Panc1 (cell line): ENCODE measurements at regions not wholly inside any gene's neighbourhood (a gene's known extent, or its start where the extent isn't known, plus 50 kb on each side); places are given as distances from the start of the nearest gene placed in this dataset.

Source experiments
- ATAC-seq: fragments of 200-7000 bp; cut with Tn5 transposase; 2 replicates; pipeline ENCODE4 v1.9.1; 2020; ENCODE audit warnings: mild to moderate bottlenecking, moderate library complexity
- BruUV-seq: library from RNA; stranded (reverse); fragments of 400-500 nt; replicated peaks from 2 replicates; lab custom pipeline; 2021; lab: Mats Ljungman, UMichigan
- CTCF ChIA-PET: fragments of 300-600 bp; sonication (Branson Sonifier 250); formaldehyde crosslinking; loops from one replicate; lab custom pipeline; 2022; ENCODE audit warnings: antibody characterized with exemption; lab: Charles Lee
- POLR2A ChIA-PET: fragments of 300-600 bp; sonication (Branson Sonifier 250); formaldehyde crosslinking; loops from one replicate; lab custom pipeline; 2022; ENCODE audit warnings: antibody characterized with exemption; lab: Charles Lee
- DNase-seq: peaks from one replicate; pipeline ENCODE4 v3.0.0-alpha.2; 2010; ENCODE audit warnings: low read depth, low spot score
- H3K27ac ChIP-seq: 2 replicates; pipeline ENCODE4 v1.5.1; 2011; ENCODE audit warnings: mild to moderate bottlenecking, low read length, inconsistent platforms
- H3K27me3 ChIP-seq: fragments of 200-500 bp; sonication (Bioruptor generic); 2 replicates; pipeline ENCODE4 v1.6.0; 2014; ENCODE audit warnings: low read length, inconsistent platforms; ENCODE audit not compliant: control insufficient read depth, insufficient read depth
- H3K36me3 ChIP-seq: fragments of 200-500 bp; sonication (Bioruptor generic); 2 replicates; pipeline ENCODE4 v1.5.1; 2014; ENCODE audit warnings: inconsistent platforms, mild to moderate bottlenecking, low read length, moderate library complexity; ENCODE audit not compliant: control insufficient read depth, insufficient read depth
- H3K4me1 ChIP-seq: 2 replicates; pipeline ENCODE4 v1.5.1; 2011; ENCODE audit warnings: inconsistent platforms, mild to moderate bottlenecking, low read length, moderate library complexity; ENCODE audit not compliant: control insufficient read depth, insufficient read depth
- H3K4me3 ChIP-seq, 2 experiments: 2 replicates each; pipeline ENCODE4 v1.5.1; 2011 to 2012; ENCODE audit warnings: low read depth in 2 of 2, low read length in 2 of 2, mild to moderate bottlenecking in 2 of 2, inconsistent platforms in 1 of 2, moderate library complexity in 1 of 2
- H3K9me3 ChIP-seq: fragments of 200-500 bp; sonication (Bioruptor generic); 2 replicates; pipeline ENCODE4 v1.5.1; 2014; ENCODE audit warnings: low read depth, mild to moderate bottlenecking, inconsistent platforms, low read length, moderate library complexity; ENCODE audit not compliant: control insufficient read depth, insufficient read depth
- POLR2AphosphoS5 ChIP-seq: IDR thresholded peaks from 2 replicates; pipeline ENCODE4 v1.6.1; 2012; ENCODE audit warnings: mild to moderate bottlenecking, low read depth, low read length, moderate library complexity
- REST ChIP-seq, 2 experiments: IDR thresholded peaks; 2 replicates each; pipeline ENCODE4 v1.6.1; 2011 to 2012; ENCODE audit warnings: low read depth in 2 of 2, control low read depth in 1 of 2, low read length in 1 of 2, mild to moderate bottlenecking in 1 of 2, moderate library complexity in 1 of 2; ENCODE audit not compliant: insufficient read depth in 1 of 2
- SIN3A ChIP-seq: IDR thresholded peaks from 2 replicates; pipeline ENCODE4 v1.6.1; 2012; ENCODE audit warnings: low read depth, mild to moderate bottlenecking, low read length, moderate library complexity, borderline replicate concordance; ENCODE audit not compliant: insufficient read depth
- TCF7L2 ChIP-seq: IDR thresholded peaks from 2 replicates; pipeline ENCODE4 v1.6.1; 2011; ENCODE audit warnings: mild to moderate bottlenecking, low read depth, low read length, inconsistent platforms
- in situ Hi-C: cut with HindIII; loops from 2 replicates; pipeline ENCODE4 v1.10.0; 2016; ENCODE audit warnings: low sequenced_read_pairs, low pct_unique_long_range_greater_than_20kb
- intact Hi-C: fragments of 100-400 bp; cut with micrococcal nuclease; formaldehyde crosslinking; loops from one replicate; pipeline ENCODE4 v1.10.0; 2022; ENCODE audit not compliant: unreplicated experiment
- TF ChIP-seq, protein P1 (sequence below): fragments of 450-650 bp; IDR thresholded peaks from 2 replicates; pipeline ENCODE4 v1.5.1; 2017; ENCODE audit warnings: mild to moderate bottlenecking

GRCh38 chr1:194517567-194517966, 1331.2 kb upstream of the B3GALT2 start:
- Histone ChIP-seq H3K27ac (no peak overlapping the region), H3K27me3 (no peaks in the 10 kb centered on the region), H3K4me1 (no peaks in the 10 kb centered on the region), H3K9me3 (no peaks in the 10 kb centered on the region), H3K36me3 (no peaks in the 10 kb centered on the region), H3K4me3 (no peak overlapping the region)
- DNase-seq (no peak), ATAC-seq (no peak)
- no TSS peak for BruUV-seq
- TF ChIP-seq REST (IDR thresholded peaks at IDR 0.05; ENCODE audit: insufficient read depth in 1 of 2, low read depth in 2 of 2, low read length in 1 of 2) (no peak), POLR2AphosphoS5 (no peak), TCF7L2 (no peak), SIN3A (no peak)
- TF ChIP-seq, protein P1, sequence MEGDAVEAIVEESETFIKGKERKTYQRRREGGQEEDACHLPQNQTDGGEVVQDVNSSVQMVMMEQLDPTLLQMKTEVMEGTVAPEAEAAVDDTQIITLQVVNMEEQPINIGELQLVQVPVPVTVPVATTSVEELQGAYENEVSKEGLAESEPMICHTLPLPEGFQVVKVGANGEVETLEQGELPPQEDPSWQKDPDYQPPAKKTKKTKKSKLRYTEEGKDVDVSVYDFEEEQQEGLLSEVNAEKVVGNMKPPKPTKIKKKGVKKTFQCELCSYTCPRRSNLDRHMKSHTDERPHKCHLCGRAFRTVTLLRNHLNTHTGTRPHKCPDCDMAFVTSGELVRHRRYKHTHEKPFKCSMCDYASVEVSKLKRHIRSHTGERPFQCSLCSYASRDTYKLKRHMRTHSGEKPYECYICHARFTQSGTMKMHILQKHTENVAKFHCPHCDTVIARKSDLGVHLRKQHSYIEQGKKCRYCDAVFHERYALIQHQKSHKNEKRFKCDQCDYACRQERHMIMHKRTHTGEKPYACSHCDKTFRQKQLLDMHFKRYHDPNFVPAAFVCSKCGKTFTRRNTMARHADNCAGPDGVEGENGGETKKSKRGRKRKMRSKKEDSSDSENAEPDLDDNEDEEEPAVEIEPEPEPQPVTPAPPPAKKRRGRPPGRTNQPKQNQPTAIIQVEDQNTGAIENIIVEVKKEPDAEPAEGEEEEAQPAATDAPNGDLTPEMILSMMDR = no peak
- ChIA-PET POLR2A (no interaction called here), CTCF (no interaction called here)
- intact Hi-C loops = no loop called here
- in situ Hi-C loops = no loop called here

DNA sequence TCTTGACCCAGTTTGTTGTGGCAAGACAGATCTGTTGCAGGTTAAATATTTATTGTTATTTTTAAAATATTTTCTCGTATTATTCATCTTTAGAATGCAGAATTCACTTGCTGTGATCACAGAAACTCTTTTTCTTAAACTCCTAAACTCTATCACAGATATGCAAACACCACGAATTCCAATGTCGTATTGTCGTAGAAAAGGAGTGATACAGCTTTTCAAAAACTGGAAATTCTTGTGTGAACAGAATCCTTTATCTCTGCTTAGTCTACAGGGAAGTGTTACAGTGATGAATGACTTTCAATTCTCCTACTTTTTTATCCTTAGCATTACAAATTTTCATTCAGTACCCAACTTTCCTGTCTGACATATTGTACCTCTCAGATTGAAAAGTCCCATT, 1329.5 kb upstream of the B3GALT2 start:
- ATAC-seq (no peak), DNase-seq (no peak)
- no peaks in the 10 kb centered on the region for H3K4me1 ChIP-seq
- in situ Hi-C loops (no loop called here), intact Hi-C loops (no loop called here)
- H3K4me3 ChIP-seq = no peak overlapping the region
- no TSS peak for BruUV-seq
- no peak for TF ChIP-seq TCF7L2
- TF ChIP-seq POLR2AphosphoS5 = no peak
- TF ChIP-seq REST (IDR thresholded peaks at IDR 0.05; ENCODE audit: insufficient read depth in 1 of 2, low read depth in 2 of 2, low read length in 1 of 2) = no peak
- no peak for TF ChIP-seq SIN3A
- TF ChIP-seq, protein P1 = no peak
- no peak overlapping the region for H3K27ac ChIP-seq
- POLR2A ChIA-PET = no interaction called here
- H3K27me3 ChIP-seq = no peaks in the 10 kb centered on the region
- no peaks in the 10 kb centered on the region for H3K9me3 ChIP-seq
- CTCF ChIA-PET = no interaction called here
- no peaks in the 10 kb centered on the region for H3K36me3 ChIP-seq
